Parathyroid adenoma (tissue), 2 donors: ENCODE measurements at regions not wholly inside any gene's neighbourhood (a gene's known extent, or its start where the extent isn't known, plus 50 kb on each side); places are given as distances from the start of the nearest gene placed in this dataset.

Source experiments
- H2AFZ ChIP-seq: fragments of 300-600 bp; sonication (generic); one replicate; pipeline ENCODE4 v1.7.0; 2017; ENCODE audit warnings: antibody characterized with exemption, mild to moderate bottlenecking
- H3K27ac ChIP-seq: fragments of 300-600 bp; sonication (generic); one replicate; pipeline ENCODE4 v1.7.0; 2017
- H3K27me3 ChIP-seq: fragments of 300-600 bp; sonication (generic); one replicate; pipeline ENCODE4 v1.7.0; 2017; ENCODE audit warnings: low read length; ENCODE audit not compliant: control insufficient read depth, insufficient read depth
- H3K36me3 ChIP-seq: fragments of 300-600 bp; sonication (generic); one replicate; pipeline ENCODE4 v1.7.0; 2017; ENCODE audit warnings: low read length; ENCODE audit not compliant: control insufficient read depth, insufficient read depth
- H3K4me1 ChIP-seq: fragments of 300-600 bp; sonication (generic); one replicate; pipeline ENCODE4 v1.7.0; 2017; ENCODE audit warnings: control low read depth
- H3K4me2 ChIP-seq: fragments of 300-600 bp; sonication (generic); one replicate; pipeline ENCODE4 v1.7.0; 2017; ENCODE audit warnings: low read length
- H3K4me3 ChIP-seq: fragments of 300-600 bp; sonication (generic); one replicate; pipeline ENCODE4 v1.7.0; 2017; ENCODE audit warnings: low read depth, low read length
- H3K79me2 ChIP-seq: fragments of 300-600 bp; sonication (generic); one replicate; pipeline ENCODE4 v1.7.0; 2017; ENCODE audit warnings: control low read depth
- H3K9ac ChIP-seq: fragments of 300-600 bp; sonication (generic); one replicate; pipeline ENCODE4 v1.7.0; 2017; ENCODE audit warnings: mild to moderate bottlenecking
- H3K9me3 ChIP-seq: fragments of 300-600 bp; sonication (generic); one replicate; pipeline ENCODE4 v1.7.0; 2017; ENCODE audit warnings: low read length; ENCODE audit not compliant: control insufficient read depth
- CTCF ChIP-seq: fragments of 300-600 bp; sonication (generic); IDR thresholded peaks from one replicate; pipeline ENCODE4 v1.7.0; 2017; ENCODE audit warnings: antibody characterized with exemption, mild to moderate bottlenecking
- donor health status: primary hyperparathyroidism.

DNA sequence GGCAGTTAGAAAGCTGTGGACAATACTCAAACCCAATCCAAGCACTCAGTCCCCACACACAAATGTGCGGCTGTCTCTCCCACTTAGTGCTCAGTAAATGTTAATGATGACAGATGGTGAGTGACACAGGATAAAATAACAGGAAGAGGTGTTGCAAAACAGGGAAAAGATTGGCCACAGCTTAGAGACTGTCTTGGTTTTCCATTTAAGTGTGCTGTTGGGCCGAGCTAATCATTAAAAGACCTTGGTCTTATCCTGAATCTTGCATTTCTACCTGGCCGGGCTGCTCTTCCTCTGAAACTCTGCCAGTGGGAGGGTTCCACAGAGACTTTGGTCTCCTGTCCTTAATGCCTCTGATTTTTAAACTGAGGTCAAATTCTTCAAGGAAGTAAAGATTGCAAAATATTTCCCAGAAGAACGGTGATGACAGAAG lies 113.1 kb upstream of the RNF32 start:
- Histone ChIP-seq H3K27ac (no peak overlapping the region), H3K27me3 (no peaks in the 10 kb centered on the region), H3K9ac (no peak overlapping the region), H3K79me2 (no peaks in the 10 kb centered on the region), H3K4me1 (no peaks in the 10 kb centered on the region), H3K4me3 (no peak overlapping the region), H3K9me3 (no peaks in the 10 kb centered on the region), H2AFZ (no peak overlapping the region), H3K36me3 (no peaks in the 10 kb centered on the region), H3K4me2 (no peak overlapping the region)
- no peak for TF ChIP-seq CTCF

GRCh38 chr7:156524818-156525597 lies 115.6 kb upstream of the RNF32 start:
- Histone ChIP-seq H3K9ac (no peak overlapping the region), H3K36me3 (no peaks in the 10 kb centered on the region)

GRCh38 chr7:156523447-156524048 lies 117.0 kb upstream of the RNF32 start:
- Histone ChIP-seq H3K4me2 (no peak overlapping the region), H3K4me3 (no peak overlapping the region), H3K79me2 (no peaks in the 10 kb centered on the region), H2AFZ (no peak overlapping the region), H3K36me3 (no peaks in the 10 kb centered on the region), H3K9me3 (no peaks in the 10 kb centered on the region), H3K27ac (no peak overlapping the region), H3K4me1 (no peaks in the 10 kb centered on the region), H3K27me3 (no peaks in the 10 kb centered on the region), H3K9ac (no peak overlapping the region)
- no peak for TF ChIP-seq CTCF

More at GRCh38 chr7:156524818-156525597, 115.6 kb upstream of the RNF32 start:
- no peak overlapping the region for H3K27ac ChIP-seq
- H3K79me2 ChIP-seq: no peaks in the 10 kb centered on the region
- TF ChIP-seq CTCF: no peak
- no peaks in the 10 kb centered on the region for H3K27me3 ChIP-seq
- H3K4me3 ChIP-seq: no peak overlapping the region
- H3K9me3 ChIP-seq: no peaks in the 10 kb centered on the region
- H3K4me2 ChIP-seq: no peak overlapping the region
- H3K4me1 ChIP-seq: no peaks in the 10 kb centered on the region
- no peak overlapping the region for H2AFZ ChIP-seq

- Histone ChIP-seq H3K27me3 (no peaks in the 10 kb centered on the region), H2AFZ (no peak overlapping the region), H3K27ac (no peak overlapping the region), H3K79me2 (no peaks in the 10 kb centered on the region), H3K4me3 (no peak overlapping the region), H3K4me2 (no peak overlapping the region), H3K4me1 (no peaks in the 10 kb centered on the region), H3K9me3 (no peaks in the 10 kb centered on the region), H3K9ac (no peak overlapping the region), H3K36me3 (no peaks in the 10 kb centered on the region)
- no peak for TF ChIP-seq CTCF
Measured at GRCh38 chr7:156522801-156523200, 117.8 kb upstream of the RNF32 start.

DNA sequence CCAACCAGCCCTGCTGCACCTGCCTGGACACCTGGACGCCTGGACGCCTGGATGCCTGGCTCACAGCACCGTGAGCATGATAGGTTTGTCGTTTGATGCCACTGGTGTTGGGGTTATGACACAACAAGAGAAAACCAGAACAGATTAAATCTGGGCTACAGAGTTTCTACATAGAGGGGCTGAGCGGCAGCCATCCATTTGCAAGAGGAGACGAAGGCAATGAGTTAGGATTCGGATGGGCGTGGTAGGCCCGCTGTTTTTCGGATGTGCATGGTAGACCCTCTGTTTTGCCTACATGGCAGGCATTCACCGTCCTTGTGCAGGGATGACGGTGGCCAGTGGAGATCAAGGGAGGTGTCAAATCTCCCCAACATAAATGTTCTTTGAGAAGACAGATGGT lies 121.5 kb upstream of the RNF32 start:
- H3K9ac ChIP-seq: no peak overlapping the region
- TF ChIP-seq CTCF: no peak
- H3K9me3 ChIP-seq: no peaks in the 10 kb centered on the region
- no peaks in the 10 kb centered on the region for H3K4me1 ChIP-seq
- H3K4me2 ChIP-seq: no peak overlapping the region
- no peaks in the 10 kb centered on the region for H3K36me3 ChIP-seq
- no peak overlapping the region for H3K27ac ChIP-seq
- H2AFZ ChIP-seq: no peak overlapping the region
- H3K79me2 ChIP-seq: no peaks in the 10 kb centered on the region
- H3K27me3 ChIP-seq: no peaks in the 10 kb centered on the region
- no peak overlapping the region for H3K4me3 ChIP-seq
